Liver (tissue), 3 donors: ENCODE measurements at regions not wholly inside any gene's neighbourhood (a gene's known extent, or its start where the extent isn't known, plus 50 kb on each side); places are given as distances from the start of the nearest gene placed in this dataset.

Source experiments
- CTCF ChIP-seq: fragments of 150-350 bp; IDR thresholded peaks from 2 replicates; pipeline ENCODE4 v1.5.1; 2017; ENCODE audit warnings: improper control_type of control experiment, low read depth, low read length; ENCODE audit not compliant: missing input control
- GABPA ChIP-seq, 2 donors: IDR thresholded peaks in 1 of 2; conservative IDR thresholded peaks in 1 of 2; 2 replicates each; pipeline ENCODE4 v1.6.1; 2016; ENCODE audit warnings: antibody characterized with exemption in 2 of 2, mild to moderate bottlenecking in 1 of 2, moderate library complexity in 1 of 2
- HNF4A ChIP-seq, 2 donors: conservative IDR thresholded peaks; 2 replicates each; pipeline ENCODE4 v1.6.1; 2016; ENCODE audit warnings: antibody characterized with exemption in 2 of 2, mild to moderate bottlenecking in 2 of 2
- JUND ChIP-seq, 2 donors: IDR thresholded peaks; 2 replicates each; pipeline ENCODE4 v1.6.1; 2016; ENCODE audit warnings: antibody characterized with exemption in 2 of 2
- SP1 ChIP-seq: IDR thresholded peaks from 2 replicates; pipeline ENCODE4 v1.6.1; 2018; ENCODE audit warnings: antibody characterized with exemption, mild to moderate bottlenecking
- TAF1 ChIP-seq: conservative IDR thresholded peaks from 2 replicates; pipeline ENCODE4 v1.6.1; 2016; ENCODE audit warnings: antibody characterized with exemption, mild to moderate bottlenecking
- donor health status: healthy.
- donor health status: healthy.

DNA sequence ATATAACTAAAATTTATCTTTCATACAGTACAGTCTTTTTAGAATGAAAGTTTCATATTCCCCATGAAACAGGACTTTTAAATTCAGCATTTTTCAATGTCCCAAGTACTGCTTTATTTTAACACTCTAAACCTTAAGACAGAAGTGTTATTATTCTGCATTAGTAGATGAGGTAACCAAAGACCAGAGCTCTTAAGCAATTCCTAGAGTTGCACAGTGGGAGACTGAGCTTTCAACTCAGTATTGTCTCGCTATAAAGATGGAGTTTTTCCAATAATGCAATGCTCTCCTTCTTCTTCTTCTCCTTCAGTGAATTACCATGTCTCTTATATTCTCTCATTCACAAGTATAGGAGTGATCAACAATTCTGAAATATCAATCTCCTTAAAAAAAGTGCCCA lies 479.7 kb downstream of the CETN3 start:
- TF ChIP-seq GABPA (IDR thresholded peaks at IDR 0.05 in 1 of 2, conservative IDR thresholded peaks at IDR 0.05 in 1 of 2) (no peak), HNF4A (conservative IDR thresholded peaks at IDR 0.05) (no peak), JUND (IDR thresholded peaks at IDR 0.05) (no peak), SP1 (no peak), CTCF (no peak), TAF1 (no peak)
